H1 (cell line): ENCODE measurements at regions not wholly inside any gene's neighbourhood (a gene's known extent, or its start where the extent isn't known, plus 50 kb on each side); places are given as distances from the start of the nearest gene placed in this dataset.

Source experiments
- CTCF ChIA-PET: fragments of 300-600 bp; sonication (Branson Sonifier 250); formaldehyde crosslinking; loops from one replicate; lab custom pipeline; 2021; ENCODE audit not compliant: partially characterized antibody; lab: Charles Lee
- POLR2A ChIA-PET: fragments of 300-600 bp; sonication (Branson Sonifier 250); formaldehyde crosslinking; loops from one replicate; lab custom pipeline; 2021; ENCODE audit warnings: inconsistent platforms; ENCODE audit not compliant: partially characterized antibody; lab: Charles Lee
- DNase-seq, 2 experiments: peaks; one replicate each; pipeline versions ENCODE4 v3.0.0 to v3.0.0-alpha.2; 2010 to 2022; ENCODE audit warnings: low spot score in 2 of 2, low read depth in 1 of 2, mixed read lengths in 1 of 2
- FAIRE-seq: peaks from 2 replicates; lab custom pipeline; 2011; peaks lifted over from hg19 to GRCh38; lab: Jason Lieb, UNC
- H2AFZ ChIP-seq: 2 replicates; pipeline ENCODE4 v1.8.1; 2012; ENCODE audit warnings: low read length, inconsistent platforms
- H2AK5ac ChIP-seq: 2 replicates; pipeline ENCODE4 v1.6.1; 2013; ENCODE audit warnings: low read depth, low read length
- H2BK120ac ChIP-seq: replicated peaks from 2 replicates; pipeline ENCODE3; 2013; ENCODE audit warnings: low read depth, low read length, inconsistent platforms
- H2BK12ac ChIP-seq: 2 replicates; pipeline ENCODE4 v1.6.1; 2013; ENCODE audit warnings: low read depth, low read length
- H2BK15ac ChIP-seq: 2 replicates; pipeline ENCODE4 v1.6.1; 2013; ENCODE audit warnings: low read length
- H2BK20ac ChIP-seq: 2 replicates; pipeline ENCODE4 v1.6.1; 2013; ENCODE audit warnings: low read length
- H2BK5ac ChIP-seq: 2 replicates; pipeline ENCODE4 v1.6.1; 2013; ENCODE audit warnings: low read depth, low read length
- H3K14ac ChIP-seq: 2 replicates; pipeline ENCODE4 v1.6.1; 2013; ENCODE audit warnings: inconsistent platforms; ENCODE audit not compliant: insufficient read length
- H3K18ac ChIP-seq: 2 replicates; pipeline ENCODE4 v1.6.1; 2013; ENCODE audit warnings: low read length; ENCODE audit errors: extremely low read depth
- H3K23ac ChIP-seq: 2 replicates; pipeline ENCODE4 v1.6.1; 2013; ENCODE audit warnings: inconsistent platforms; ENCODE audit not compliant: insufficient read length
- H3K23me2 ChIP-seq: 2 replicates; pipeline ENCODE4 v1.6.1; 2013; ENCODE audit warnings: low read depth, low read length
- H3K27ac ChIP-seq: 2 replicates; pipeline ENCODE4 v1.6.1; 2011; ENCODE audit warnings: low read depth, low read length, inconsistent platforms
- H3K27me3 ChIP-seq, 4 experiments: replicated peaks in 1 of 4; 1 replicate in 1 of 4; 2 replicates in 3 of 4; pipeline versions ENCODE4 v1.6.1 to v1.8.1; 2011 to 2013; ENCODE audit warnings: low read length in 3 of 4, mild to moderate bottlenecking in 3 of 4, inconsistent platforms in 2 of 4, mixed read lengths in 2 of 4, moderate library complexity in 1 of 4; ENCODE audit not compliant: control insufficient read depth in 3 of 4, insufficient read depth in 3 of 4; ENCODE audit errors: extremely low read depth in 1 of 4
- H3K36me3 ChIP-seq, 4 experiments: 2 replicates each; pipeline versions ENCODE4 v1.6.1 to v1.8.1; 2011 to 2013; ENCODE audit warnings: mild to moderate bottlenecking in 4 of 4, low read length in 3 of 4, moderate library complexity in 2 of 4, control low read depth in 1 of 4, inconsistent platforms in 1 of 4; ENCODE audit not compliant: insufficient read depth in 4 of 4, control insufficient read depth in 2 of 4
- H3K4ac ChIP-seq: replicated peaks from 2 replicates; pipeline ENCODE3; 2013; ENCODE audit warnings: low read length, low read depth, mixed read lengths, inconsistent platforms; ENCODE audit not compliant: insufficient read length
- H3K4me1 ChIP-seq, 4 experiments: replicated peaks in 1 of 4; 1 replicate in 1 of 4; 2 replicates in 3 of 4; pipeline versions ENCODE4 v1.6.1 to v1.8.1; 2011 to 2013; ENCODE audit warnings: low read length in 3 of 4, inconsistent platforms in 2 of 4, mixed read lengths in 1 of 4; ENCODE audit not compliant: insufficient read depth in 4 of 4, control insufficient read depth in 3 of 4
- H3K4me2 ChIP-seq, 2 experiments: 2 replicates each; pipeline versions ENCODE4 v1.6.1 to v1.8.1; 2011 to 2013; ENCODE audit warnings: low read depth in 2 of 2, low read length in 2 of 2, control low read depth in 1 of 2, inconsistent platforms in 1 of 2, mild to moderate bottlenecking in 1 of 2; ENCODE audit not compliant: insufficient read depth in 1 of 2
- H3K4me3 ChIP-seq, 4 experiments: fragments of 200-600, 300-600 bp in 1 of 4; sonication (generic), shearing (Covaris generic), sonication (Bioruptor Twin) in 1 of 4; 2 replicates each; pipeline versions ENCODE4 v1.5.1 to v1.8.1; 2011 to 2016; ENCODE audit warnings: low read length in 4 of 4, low read depth in 3 of 4, control low read depth in 2 of 4, inconsistent platforms in 2 of 4, mild to moderate bottlenecking in 2 of 4, mixed read lengths in 1 of 4, moderate library complexity in 1 of 4; ENCODE audit not compliant: insufficient read depth in 2 of 4; ENCODE audit errors: extremely low read depth in 1 of 4
- H3K56ac ChIP-seq: replicated peaks from 2 replicates; pipeline ENCODE3; 2013; ENCODE audit warnings: low read depth, mild to moderate bottlenecking, mixed read lengths, low read length, inconsistent platforms; ENCODE audit not compliant: insufficient read length
- H3K79me1 ChIP-seq: 2 replicates; pipeline ENCODE4 v1.6.1; 2013; ENCODE audit warnings: low read depth, low read length, control low read depth
- H3K79me2 ChIP-seq, 2 experiments: 2 replicates each; pipeline versions ENCODE4 v1.6.1 to v1.8.1; 2012 to 2013; ENCODE audit warnings: low read length in 2 of 2, mild to moderate bottlenecking in 2 of 2, inconsistent platforms in 1 of 2; ENCODE audit not compliant: insufficient read depth in 2 of 2, control insufficient read depth in 1 of 2
- H3K9ac ChIP-seq, 4 experiments: replicated peaks in 1 of 4; 1 replicate in 1 of 4; 2 replicates in 3 of 4; pipeline versions ENCODE4 v1.6.1 to v1.8.1; 2011 to 2013; ENCODE audit warnings: low read depth in 3 of 4, low read length in 3 of 4, control low read depth in 2 of 4, mild to moderate bottlenecking in 2 of 4, moderate library complexity in 2 of 4, inconsistent platforms in 1 of 4; ENCODE audit errors: extremely low read depth in 1 of 4
- H3K9me3 ChIP-seq, 2 experiments: 2 replicates each; pipeline versions ENCODE4 v1.6.1 to v1.8.1; 2012 to 2013; ENCODE audit warnings: mild to moderate bottlenecking in 2 of 2, moderate library complexity in 2 of 2, control low read depth in 1 of 2, inconsistent platforms in 1 of 2, low read depth in 1 of 2, low read length in 1 of 2, mixed read lengths in 1 of 2; ENCODE audit not compliant: insufficient read depth in 2 of 2
- H4K20me1 ChIP-seq, 2 experiments: replicated peaks in 1 of 2; 2 replicates each; pipeline versions ENCODE3 to v1.8.1; 2011 to 2013; ENCODE audit warnings: inconsistent platforms in 2 of 2, low read length in 2 of 2, mild to moderate bottlenecking in 1 of 2; ENCODE audit not compliant: insufficient read depth in 2 of 2, control insufficient read depth in 1 of 2
- H4K5ac ChIP-seq: 2 replicates; pipeline ENCODE4 v1.6.1; 2013; ENCODE audit warnings: low read length, low read depth, mixed read lengths, inconsistent platforms; ENCODE audit not compliant: insufficient read length
- H4K8ac ChIP-seq: 2 replicates; pipeline ENCODE4 v1.8.0; 2013; ENCODE audit warnings: mild to moderate bottlenecking, moderate library complexity, low read length, inconsistent platforms; ENCODE audit not compliant: insufficient read depth; ENCODE audit errors: extremely low read depth
- H4K91ac ChIP-seq: replicated peaks from 2 replicates; pipeline ENCODE3; 2013; ENCODE audit warnings: low read length, mixed read lengths, inconsistent platforms; ENCODE audit not compliant: insufficient read length
- TCF12 ChIP-seq: IDR thresholded peaks from 2 replicates; pipeline ENCODE4 v1.6.1; 2011; ENCODE audit warnings: low read depth, mild to moderate bottlenecking, low read length
- WGBS, 2 experiments: shearing (Covaris generic) in 1 of 2; methylation state at CpG; one replicate each; pipeline versions ENCODE4 v1.1.6 to v1.1.7; 2013 to 2015; ENCODE audit warnings: low lambda C conversion rate in 2 of 2, mixed read lengths in 2 of 2, inconsistent platforms in 1 of 2, low coverage in 1 of 2, missing lambda C conversion rate in 1 of 2; ENCODE audit not compliant: insufficient replicate concordance in 2 of 2, insufficient coverage in 1 of 2, insufficient read length in 1 of 2; ENCODE audit errors: extremely low coverage in 1 of 2, missing lambda C conversion rate in 1 of 2; 5-methylcytosine and 5-hydroxymethylcytosine counted together

- Histone ChIP-seq H3K9ac (no peak overlapping the region), H3K79me2 (no peaks in the 10 kb centered on the region), H2BK5ac (no peak overlapping the region), H3K23ac (no peak overlapping the region), H3K9me3 (0 out of 4 replicates have a peak, but pooled peaks cover 0 to 4% of the 10 kb centered on the region in 2 experiments), H3K27me3 (no peaks in the 10 kb centered on the region), H2BK20ac (no peak overlapping the region), H4K91ac (no peak overlapping the region), H4K8ac (no peak overlapping the region), H3K14ac (no peak overlapping the region), H3K4me1 (no peaks in the 10 kb centered on the region), H3K56ac (no peak overlapping the region), H2BK15ac (no peak overlapping the region), H3K18ac (no peak overlapping the region), H3K79me1 (no peaks in the 10 kb centered on the region), H2BK120ac (no peak overlapping the region), H3K36me3 (peaks cover 0 to 5% (median 0%) of the 10 kb centered on the region in 4 experiments; a peak in 2 of 8 replicates), H3K4ac (no peak overlapping the region), H4K5ac (no peak overlapping the region), H2BK12ac (no peak overlapping the region), H2AK5ac (no peak overlapping the region), H3K23me2 (no peaks in the 10 kb centered on the region), H4K20me1 (no peaks in the 10 kb centered on the region), H3K4me3 (no peak overlapping the region), H3K27ac (no peak overlapping the region), H3K4me2 (no peak overlapping the region), H2AFZ (no peak overlapping the region)
- no peak for FAIRE-seq
- TF ChIP-seq TCF12: no peak
- WGBS, 2 experiments: 95% methylated on average over 6 of the region's 6 CpGs; no CpG with 5 or more reads in 1 of the 2 experiments
- no peak for DNase-seq
- ChIA-PET POLR2A (no interaction called here), CTCF (no interaction called here)
Measured at GRCh38 chr4:188492886-188493285, 353.6 kb downstream of the TRIML1 start.
